ENCODE measurements at regions not wholly inside any gene's neighbourhood (a gene's known extent, or its start where the extent isn't known, plus 50 kb on each side); places are given as distances from the start of the nearest gene placed in this dataset.

DNA sequence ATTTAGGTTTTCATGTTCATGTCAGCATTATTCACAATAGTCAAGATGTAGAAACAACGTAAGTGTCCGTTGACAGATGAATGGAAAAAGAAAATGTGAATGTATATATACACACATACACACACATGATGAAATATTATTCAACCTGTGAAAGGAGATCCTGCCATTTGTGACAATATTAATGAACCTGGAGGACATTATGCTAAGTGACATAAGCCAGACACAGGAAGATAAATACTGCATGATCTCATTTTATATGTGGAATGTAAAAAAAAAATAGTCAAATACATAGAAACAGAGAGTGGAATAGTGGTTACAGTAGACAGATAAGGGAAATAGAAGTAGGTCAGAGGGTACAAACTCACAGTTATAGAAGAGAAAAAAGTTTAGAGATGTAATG lies 651.1 kb upstream of the MKI67 start:
- DNase-seq, result no peak

DNA sequence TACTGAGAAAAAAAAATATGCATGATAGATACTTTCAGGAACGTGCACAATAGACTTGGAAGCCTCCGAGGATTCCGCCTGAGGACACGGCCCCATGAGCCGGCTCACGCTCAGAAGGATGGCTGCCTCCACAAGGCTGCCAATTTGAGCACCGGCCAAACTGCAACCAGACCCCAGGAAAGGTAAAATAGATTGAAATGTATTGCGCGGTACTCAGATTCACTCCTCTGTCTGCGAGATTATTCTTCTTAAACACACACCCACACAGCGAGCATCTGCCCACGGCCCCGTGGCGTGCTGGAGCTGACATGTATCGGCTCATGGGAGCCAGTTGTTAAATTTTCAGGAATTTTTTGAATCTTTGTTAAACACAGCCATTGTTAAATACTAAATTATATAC lies 653.2 kb upstream of the MKI67 start:
- no peak for DNase-seq

DNA sequence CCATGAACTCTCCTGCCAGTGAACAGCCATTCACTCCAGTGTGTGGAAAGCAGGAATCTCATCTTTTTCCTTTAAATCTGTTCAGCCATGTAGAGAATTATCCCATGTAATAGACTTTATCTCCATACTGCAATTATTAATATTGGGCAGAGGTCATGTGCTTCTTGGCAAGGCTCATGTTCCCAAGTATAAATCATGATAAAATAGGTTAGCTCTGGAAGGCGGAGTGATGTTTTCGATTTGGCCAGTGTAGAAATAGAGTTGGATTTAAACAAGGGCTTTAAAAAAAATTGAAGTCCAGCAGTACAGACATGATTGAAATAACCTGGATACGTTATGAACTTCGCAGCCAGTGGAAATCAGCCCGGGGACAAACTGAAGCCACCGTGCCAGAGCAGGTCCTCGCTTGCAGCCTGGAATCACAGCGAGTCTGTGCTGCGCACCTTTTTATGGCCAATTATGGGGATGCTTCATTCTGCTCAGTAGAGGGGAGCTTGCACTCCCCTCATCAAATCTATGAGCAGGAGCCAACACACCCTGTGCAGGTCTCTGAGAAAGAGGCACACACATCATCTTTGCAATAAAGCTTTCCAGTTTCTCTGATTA lies 654.0 kb upstream of the MKI67 start:
- DNase-seq, result no peak

DNA sequence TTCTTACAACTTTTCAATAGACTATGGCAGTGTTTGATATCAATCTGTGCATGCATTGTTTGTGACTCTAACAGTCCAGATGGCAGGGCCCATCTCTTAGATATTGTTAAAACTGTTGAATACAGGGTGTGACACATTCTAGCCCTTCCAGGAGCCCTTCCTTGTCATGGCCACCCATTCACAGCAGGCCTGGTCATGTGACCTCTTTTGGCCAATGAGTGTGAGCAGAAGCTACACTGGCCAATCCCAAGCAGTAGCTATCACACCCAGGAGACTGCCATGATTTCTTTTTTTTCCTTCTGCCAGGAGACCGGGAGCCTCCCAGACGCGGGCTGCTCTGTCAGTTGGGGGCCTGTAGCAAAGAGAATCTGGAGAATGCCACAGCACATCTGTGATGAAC lies 655.4 kb upstream of the MKI67 start:
- DNase-seq, result no peak

DNA sequence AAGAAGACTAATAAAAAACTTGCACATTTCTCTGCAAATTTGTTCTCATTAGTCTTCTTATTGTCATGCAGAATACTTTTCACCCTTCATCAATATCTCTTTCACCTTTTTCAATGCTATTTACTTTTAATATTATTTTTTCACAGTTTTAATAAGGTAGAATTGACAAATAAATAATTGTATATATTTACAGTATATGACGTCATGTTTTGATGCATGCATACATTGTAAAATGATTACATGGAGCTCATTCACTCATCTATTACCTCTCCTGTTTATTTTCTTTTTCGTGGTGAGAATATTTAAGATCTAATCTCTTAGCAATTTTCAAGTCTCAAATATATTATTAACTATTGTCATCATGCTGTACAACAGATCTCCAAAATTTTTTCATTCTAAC lies 658.2 kb upstream of the MKI67 start:
- no peak for DNase-seq

DNA sequence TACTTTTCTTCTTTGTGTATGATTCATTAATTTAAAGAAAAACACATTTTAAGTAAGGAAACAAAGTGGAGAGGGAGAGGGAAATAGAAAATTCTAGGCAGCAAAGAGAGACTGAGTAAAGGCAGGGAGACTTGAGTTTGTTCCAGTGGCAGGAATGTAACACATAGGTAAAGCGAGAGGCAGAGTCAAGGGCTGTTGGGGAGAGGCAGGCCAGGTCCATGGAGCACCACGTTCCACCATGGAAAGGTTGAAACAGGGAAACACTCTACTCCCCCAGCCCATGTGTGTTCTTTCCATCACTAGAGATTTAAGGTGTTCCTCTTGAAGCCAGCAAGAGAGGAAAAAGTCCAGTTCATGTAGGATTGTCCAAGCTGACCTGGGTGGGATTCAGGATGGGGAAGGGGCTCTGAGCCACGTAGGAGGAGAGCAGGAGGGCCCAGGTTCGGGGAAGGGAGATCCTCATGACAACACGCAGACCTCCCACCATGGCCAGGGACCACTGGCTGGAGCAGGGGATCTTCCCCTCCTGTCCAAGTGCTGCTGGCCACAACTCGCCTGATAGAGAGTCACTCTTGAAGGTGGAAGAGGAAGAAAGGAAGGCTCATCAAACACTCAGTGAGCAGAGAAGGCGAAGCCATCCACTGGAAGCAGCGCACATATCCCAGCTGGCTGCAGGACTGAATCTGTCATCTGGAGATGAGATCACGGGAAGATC lies 666.4 kb upstream of the MKI67 start:
- DNase-seq, result no peak

DNA sequence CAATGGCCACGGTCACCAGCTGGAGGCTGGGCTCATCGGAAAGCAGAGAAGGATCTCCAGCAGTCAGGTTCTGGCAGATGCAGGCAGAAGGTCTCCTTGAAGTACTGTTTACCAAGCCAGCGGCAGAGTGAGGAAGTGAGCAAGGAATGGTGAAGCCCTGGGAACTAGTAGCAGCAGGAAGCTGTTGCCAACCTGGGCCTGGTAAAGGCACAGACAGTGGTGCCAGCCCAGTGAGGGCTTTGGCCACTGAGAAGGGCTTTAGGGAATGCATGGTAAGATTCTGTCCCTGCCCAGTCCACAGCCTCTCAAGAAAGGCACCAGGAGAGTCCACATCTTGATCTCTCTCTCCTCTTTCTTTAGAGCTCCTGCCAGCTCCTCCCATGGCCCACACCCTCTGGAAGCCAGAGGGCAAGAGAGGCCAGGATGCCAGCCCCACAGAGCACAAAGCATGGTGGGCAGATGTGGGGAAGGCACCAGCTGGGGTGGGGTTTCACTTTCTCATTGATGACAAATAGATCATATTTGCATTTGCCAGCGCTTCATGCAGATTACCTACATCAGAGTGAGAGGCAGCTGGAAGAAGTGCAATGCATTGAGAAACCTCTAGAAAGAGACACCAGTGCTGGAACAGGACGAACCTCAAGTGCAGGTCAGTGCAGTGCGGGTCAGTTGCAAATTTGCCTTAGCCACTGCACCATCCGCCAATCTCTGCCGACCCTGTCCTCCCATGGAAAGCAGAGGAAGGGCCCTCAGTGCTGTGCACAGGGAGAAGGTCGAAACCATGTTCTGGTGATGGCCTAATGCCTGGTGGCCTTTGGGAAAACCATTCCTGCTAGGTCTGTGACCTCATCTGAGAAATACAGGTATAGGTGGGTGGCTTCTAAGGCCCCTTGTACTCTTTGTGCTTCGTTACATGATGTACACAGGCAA lies 667.8 kb upstream of the MKI67 start:
- no peak for DNase-seq

DNA sequence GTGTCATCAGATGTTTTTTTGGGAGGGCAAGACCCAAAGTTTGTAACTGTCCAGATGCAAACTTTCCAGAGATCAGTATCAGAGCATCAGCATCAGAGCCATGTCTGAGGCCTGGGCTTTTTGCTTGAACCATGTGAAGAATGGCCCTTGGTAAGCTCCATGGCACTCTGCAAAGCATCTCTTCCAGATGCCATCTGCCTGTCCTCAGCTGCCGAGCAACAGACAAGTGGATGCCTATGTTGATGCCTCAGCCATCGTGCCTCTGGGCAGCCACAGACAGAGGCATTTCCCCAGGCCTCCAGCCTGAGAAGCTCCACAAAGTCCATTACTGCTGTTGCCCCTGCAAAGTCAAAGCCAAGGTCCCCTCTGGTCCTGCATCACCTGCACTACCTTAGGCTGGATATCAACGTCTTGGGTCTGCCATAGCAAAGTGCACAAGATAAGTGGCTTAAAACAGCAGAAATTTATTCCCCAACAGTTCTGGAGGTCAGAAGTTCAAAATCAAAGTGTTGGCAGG lies 670.2 kb upstream of the MKI67 start:
- DNase-seq, result no peak

DNA sequence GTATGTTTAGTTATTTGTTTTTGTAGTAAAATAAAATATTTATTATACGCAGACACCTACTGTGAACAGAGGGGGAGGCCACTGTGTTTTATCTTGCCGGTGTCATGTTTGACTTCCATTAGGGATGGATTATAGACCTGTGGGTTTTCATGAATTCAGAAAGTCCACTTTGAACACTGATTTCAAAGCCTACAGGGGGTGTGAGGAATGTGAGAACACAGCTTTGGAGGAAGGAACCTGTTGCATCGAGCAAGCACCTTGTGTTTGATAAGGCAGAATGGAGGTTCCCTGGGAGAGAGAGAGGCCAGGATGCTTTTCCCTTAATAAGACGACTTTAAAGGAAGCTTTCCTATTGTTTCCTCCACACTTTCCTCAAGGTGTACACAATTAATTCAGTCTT lies 665.0 kb upstream of the MGMT start:
- DNase-seq, result no peak

DNA sequence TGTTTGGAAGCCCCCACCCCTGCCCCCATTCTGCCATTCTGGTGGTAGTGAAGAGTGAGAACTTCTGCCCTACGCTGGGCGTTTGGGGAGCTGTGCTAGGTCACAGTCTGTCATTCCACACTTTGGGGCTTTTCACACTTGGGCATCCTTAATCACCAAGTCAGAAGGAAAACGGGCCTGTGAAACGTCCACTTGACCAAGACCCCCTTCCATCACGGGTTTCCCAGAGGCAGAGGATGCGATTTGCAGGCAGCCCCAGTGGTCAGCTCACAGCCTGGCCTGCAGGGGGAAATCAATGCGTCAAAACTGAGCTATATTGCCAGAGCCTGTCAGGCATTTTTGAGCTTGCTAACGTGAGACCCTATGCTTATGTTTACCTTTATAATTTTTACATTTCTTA lies 663.3 kb upstream of the MGMT start:
- no peak for DNase-seq

DNA sequence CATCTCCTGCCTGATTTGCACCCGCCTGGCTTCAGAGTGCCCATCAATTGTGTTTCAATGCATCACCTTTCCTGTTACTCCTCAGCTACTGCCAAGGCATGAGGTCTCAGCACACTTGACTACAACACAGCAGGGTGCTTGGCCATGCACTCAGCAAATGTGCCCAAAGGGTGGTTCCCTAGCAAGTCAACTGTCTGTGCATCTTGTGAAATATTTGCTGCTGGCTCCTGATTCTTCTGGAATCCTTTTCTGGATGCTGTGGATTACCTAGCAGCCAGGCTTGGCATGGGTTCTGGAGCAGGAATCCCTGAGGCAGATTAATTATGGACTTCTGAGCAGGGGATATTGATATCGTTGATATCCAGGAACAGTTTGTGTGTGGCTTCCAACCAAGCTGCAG lies 662.6 kb upstream of the MGMT start:
- DNase-seq, result no peak

DNA sequence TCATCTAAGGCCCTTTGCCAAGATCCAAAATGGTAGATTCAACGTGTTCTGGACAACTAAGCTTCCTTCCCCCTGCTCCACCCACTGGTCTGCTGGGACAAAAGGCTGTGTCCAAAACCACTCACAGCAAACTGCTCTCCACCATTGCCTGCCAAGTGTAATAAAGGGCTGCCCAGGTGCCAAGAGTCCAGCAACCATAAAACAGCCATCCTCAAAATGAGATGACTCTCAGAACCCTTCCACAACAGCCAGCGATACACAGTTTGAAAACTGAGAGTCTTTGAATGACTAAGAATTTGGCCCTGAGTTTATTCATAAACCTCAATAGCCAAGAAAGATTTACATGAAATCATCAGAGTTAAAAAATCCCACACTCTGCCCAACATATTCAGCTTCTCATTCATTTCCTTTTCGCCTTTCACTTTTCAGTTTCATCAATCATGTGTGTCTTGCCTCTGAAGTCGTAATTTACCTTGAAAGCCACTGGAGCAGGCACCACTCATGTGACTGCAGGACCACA lies 658.1 kb upstream of the MGMT start:
- DNase-seq, result no peak

DNA sequence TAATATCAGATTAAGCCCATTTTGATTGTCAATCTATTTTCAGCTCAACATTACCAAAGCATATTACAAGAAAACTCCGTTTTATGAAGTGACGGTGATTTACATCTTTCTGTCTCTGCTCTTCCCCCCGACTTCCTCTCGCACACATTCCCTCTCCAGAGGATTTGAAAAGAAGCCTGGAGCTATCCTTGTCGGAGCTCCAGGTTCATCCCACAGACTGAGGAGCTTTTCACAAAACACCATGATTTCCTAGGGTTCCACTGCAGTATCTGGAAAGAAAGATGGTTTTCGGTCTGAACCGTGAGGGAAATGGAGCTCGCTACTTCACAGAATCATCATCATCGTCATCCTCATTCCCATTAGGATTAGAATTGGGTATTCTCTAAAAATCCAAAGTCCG lies 655.5 kb upstream of the MGMT start:
- DNase-seq, result no peak

DNA sequence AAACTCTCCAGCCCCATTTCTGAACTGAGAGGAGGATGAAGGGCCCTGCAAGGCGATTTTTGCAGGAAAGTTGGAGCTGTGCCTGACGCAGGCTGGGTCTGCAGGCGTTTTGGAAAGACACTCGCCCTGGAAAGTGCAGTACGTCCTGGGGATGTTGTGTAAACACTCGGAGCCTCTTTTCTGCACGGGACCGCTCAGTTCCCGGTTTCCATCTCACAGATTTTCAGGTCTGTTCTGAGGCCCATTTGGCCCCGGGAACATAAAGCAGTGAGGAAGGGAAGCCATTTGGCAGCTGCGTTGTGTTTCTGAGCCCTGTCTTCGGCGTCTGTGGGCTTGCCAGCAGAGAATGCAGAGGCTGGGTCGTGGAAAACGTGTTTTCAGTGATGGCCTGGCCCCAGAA lies 655.0 kb upstream of the MGMT start:
- DNase-seq, result no peak

DNA sequence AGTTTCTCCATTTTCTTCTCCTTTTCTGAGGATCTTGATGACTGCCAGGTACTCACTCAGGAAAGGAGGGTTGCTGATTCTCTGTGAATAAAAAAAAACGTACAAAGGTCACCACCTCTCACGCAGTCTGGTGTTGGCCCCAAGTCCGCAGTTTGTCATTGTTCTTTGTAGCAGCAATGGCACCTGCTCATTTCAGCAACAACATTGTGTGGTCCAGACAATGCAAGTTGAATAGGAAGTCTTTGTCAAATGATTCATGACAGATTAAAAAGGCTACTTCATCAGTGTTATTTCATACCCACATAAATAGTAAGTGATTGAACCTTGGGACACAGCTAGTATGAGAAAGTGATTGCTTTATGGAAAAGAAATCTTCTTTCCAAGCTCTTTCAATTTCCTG lies 653.5 kb upstream of the MGMT start:
- no peak for DNase-seq

DNA sequence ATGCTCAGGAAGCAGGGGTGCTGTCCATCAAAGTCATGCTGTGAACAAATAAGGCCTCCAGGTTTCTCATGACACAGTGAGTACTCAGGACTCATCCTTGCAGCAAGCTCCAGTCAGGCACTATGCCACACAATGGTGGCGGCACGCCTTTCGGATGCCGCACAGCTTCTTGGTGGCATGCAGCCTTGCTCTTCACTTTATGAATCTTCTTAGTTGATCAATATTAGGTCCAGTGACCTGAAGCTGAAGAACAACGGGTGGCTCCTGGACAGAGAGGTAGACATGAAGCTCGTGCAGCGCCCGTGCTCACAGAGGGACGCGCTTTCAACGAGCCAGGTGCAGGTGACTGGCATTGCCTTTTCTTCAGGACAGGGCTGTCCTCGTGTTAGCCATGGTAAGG lies 653.0 kb upstream of the MGMT start:
- no peak for DNase-seq

DNA sequence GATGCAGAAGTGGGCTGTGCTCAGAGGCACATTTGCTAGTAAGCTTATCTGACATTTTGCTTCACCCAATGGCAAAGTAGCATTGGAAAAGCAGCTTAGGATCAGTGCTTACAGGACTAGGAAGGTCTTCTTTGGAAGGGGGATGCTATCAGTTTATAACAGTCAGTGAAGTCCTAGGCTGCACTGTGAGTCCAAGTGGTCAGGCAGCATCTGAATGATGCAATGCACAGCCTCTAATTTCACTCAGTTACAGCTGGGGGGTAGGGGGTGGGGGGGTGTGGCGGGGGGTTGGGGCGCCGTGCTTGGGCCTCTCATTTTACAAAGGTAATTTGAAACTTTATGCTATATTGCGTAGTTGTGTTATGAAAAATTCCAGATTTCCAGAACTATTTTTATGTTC lies 652.3 kb upstream of the MGMT start:
- no peak for DNase-seq

DNA sequence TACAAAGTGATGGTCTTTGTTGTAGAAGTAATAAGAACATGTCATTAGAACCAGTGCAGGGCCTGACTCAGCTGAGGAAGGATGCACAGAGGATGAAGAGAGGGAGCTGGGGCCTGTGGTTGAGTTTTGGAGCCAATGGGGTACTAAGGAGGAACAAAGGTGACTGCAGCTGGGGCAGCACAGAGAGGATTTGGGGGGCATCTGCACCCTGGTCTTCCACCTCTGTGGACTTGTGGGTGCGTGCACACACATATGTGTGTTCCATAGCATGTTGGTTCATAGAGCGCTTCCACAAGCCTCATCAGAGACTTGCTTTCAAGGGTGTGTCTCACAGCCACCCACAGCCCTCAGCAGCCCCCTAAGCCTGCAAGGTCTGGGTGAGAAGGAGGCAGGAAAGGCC lies 650.3 kb upstream of the MGMT start:
- DNase-seq, result no peak

DNA sequence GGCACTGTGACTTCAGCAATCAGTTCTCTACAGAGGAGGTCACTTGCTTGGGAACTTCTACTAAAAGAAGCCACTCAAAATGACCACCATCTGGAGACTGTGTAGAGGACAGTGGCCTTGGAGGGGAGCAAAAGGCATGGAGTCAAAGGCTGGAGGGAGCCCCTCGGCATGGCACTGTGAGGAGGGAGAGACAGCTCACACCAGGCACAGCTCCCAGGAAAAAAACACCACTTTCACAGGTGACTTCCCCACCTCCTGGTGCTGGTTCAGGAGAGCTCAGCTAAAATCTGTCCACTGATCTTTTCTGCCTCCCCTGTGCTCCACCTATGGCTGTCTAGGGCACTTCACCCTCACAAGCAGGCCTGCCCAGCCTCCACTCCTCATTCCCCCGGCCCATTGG lies 649.4 kb upstream of the MGMT start:
- DNase-seq, result no peak

DNA sequence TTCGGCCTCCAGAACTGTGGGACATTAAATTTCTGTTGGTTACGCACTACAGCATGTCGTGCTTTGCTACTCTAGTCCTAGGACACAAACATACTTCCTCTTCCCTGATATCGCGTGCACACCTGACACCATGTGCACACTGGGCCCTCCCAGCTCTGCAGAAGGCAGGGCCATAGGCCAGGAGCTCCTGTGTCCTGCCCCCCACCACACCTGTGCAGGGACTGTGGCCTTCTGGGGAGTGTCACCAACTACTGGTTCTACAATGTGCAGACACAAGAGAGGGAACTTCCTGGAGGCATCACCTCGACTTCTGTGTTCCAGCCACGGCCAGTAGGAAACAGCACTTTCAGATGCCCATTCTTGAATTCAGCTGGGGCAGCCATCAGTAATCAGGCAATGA lies 646.4 kb upstream of the MGMT start:
- DNase-seq, result no peak

DNA sequence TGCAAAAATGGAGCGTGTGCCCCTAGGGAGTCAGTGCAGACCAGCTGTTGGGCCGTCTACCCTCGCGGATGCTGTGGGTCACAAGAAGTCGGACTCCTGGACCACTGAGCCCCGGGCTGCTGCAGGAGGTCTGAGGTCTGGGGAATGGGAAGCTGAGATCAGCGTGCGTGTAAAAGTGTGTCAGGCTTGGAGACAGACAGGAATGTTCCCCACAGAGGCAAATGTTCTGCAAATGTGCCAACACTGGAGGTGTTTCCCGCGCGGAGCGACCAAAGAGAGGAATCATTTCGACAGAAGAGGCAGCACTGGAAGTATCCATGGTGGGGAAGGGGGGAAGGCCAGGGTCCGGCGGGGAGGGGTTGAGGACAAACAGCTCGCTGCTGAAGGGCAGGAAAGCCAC lies 643.8 kb upstream of the MGMT start:
- DNase-seq, result no peak

DNA sequence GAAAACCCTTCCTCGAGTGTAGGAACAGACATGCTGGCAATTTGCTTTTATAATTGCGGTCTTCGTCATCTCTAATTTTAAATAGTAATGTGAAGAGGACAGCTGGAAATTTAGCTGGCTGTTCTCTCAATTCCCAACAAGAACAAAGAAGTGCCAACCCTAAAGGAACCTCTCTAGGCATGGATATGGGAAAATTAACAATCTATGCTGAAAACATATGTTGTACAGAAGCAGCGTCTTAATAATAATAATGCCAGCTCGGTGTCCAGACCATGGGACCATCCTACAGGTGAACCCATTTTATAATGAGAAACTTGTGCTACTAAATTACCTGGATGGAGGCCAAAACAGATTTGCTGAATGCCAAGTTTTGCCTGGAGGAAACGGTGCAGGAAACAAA lies 641.4 kb upstream of the MGMT start:
- no peak for DNase-seq

DNA sequence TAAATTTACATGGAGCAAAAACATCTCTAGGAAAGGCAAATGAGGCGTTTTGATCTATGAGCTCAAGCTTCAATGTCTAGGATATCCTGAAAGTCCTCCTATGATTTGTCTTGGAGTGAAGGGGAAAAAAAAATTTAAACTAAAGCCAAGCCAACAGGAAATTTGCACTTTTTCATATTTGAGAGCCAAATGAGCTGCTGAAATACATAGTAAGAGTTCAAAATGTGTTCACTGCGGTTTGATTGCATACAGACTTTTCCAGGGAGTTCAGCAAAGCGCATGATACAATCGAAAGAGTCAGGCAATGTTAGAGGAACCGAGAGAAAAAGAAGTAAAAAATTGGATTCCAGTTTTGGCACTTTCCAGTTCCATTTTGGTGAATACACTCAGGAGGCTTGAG lies 633.4 kb upstream of the MGMT start:
- DNase-seq, result no peak

DNA sequence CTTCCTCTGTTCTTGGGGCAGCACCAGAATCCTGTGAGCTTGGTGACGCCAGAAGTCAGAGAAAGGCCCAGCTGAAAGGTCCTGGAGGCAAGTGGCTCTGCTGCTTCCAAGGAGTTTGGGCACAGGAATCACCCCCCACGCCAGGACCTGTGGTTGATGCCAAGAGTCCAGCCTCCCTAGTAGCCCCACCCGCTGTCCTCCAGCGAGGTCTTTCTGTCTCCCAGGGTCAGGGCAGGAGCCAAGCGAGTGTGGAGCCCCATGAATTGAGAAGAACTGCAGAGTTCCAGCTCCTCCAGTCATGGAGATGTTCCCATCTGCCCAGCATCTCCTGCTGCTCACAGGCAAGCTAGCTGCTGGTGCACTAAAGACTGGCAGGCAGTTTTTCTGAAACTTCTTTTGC lies 631.7 kb upstream of the MGMT start:
- DNase-seq, result no peak

All from NCI-H526 treated with DMSO at 0.1 percent for 48 hours (cell line).